ENCODE measurements at regions not wholly inside any gene's neighbourhood (a gene's known extent, or its start where the extent isn't known, plus 50 kb on each side); places are given as distances from the start of the nearest gene placed in this dataset.
"Not testable (repeated sequence)": the region's sequence is repeated elsewhere in the genome, so short reads cannot be mapped to it uniquely, and the experiment has no call there.

DNA sequence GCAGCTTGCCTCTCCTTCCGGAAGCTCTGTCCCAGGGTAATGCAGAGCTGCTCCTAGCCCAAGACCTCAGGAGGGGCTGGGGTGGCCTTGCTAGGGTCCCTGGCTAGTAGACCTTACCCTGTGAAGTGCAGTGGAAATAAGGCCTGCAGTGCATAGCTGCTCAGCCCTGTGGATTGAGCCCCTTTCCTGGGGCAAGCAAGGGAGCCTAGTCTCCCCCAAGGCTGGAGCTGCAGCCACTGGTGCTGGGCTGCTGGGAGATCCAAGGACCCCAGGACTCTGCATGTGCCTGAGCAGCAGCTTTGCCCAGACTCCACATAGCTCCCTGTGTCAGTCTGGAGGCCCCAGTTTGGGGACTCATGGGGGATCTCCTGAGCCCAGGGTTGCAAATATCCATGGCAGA lies 57.9 kb downstream of the FANCF start:
- DNase-seq: no peak

DNA sequence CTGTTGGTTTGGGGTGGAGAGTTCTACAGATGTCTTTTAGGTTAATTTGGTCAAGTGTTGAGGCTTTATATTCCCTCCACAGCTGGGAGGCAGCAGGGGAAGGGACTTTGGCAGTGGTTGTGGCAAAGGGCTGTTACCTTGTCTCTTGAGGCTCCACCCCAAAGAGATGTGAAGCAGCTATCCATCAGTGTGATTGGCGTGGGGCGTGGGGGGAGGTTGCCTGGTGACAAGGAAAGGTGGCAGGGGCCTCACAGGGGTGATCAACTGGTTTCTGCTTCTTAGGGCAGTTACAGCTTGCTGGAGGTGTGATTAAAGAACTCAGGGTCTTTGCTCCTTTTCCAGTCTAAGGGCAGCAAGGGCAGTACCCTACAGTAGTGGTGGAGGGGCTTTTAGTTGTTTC lies 59.3 kb downstream of the FANCF start:
- DNase-seq: no peak

GRCh38 chr11:22561283-22561682 lies 64.3 kb downstream of the FANCF start:
- DNase-seq: no peak

- DNase-seq: no peak
These were observed 66.2 kb downstream of the FANCF start for GRCh38 chr11:22559416-22559815.

DNA sequence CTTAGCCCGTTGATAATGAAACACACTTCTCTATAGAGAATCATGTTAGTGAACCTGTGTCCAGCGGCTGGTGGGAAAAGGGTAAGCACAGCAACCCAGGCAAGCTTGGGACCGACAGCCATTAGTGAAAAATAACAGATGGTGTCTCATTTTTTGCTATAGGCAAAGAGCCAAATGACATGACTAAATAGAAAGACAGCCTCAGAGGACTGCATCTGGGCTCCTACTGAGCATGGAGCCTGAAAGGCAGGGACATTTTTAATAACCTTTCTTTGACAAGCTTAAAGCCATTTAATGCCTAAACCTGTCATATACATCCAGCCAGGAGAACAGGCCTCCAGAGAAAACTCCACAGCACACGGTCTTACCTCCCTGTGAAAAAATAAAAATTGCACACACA lies 67.0 kb downstream of the FANCF start:
- peak; percentile 55 for DNase-seq

DNA sequence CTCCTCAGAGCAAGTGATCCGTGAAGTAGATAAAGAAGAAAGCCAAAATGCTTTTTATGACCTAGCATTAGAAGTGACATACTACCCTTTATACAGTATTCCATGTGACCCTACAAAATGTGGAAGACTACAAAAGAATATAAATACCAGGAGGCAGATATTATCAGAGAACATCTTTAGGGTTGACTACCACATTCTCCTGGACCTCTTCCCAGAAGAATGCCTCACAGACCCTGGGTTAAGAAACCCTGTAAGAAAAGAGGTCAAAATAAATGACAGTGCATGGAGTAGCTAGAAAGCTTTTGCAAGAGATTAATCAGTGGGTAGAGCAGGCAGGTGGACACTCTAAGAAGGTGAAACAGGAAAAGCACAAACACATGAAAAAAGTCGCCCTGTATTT lies 69.2 kb downstream of the FANCF start:
- peak; percentile 26 for DNase-seq

- DNase-seq: peak; percentile 43
These were observed 69.7 kb downstream of the FANCF start for GRCh38 chr11:22555881-22556280.

DNA sequence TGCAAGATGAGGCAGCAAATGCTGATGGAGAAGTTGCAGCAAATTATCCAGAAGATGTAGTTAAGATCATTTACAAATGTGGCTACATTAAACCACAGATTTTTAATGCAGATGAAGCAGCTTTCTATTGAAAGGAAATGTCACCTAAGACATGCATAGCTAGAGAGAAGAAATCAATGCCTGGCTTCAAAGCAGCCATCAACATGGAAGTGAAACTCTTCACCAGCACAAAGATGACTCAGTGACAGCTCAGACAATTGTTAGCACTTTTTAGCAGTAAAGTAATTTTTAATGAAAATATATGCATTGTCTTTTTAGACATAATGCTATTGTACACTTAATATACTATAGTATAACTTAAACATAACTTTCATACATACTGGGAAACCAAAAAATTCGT lies 71.4 kb downstream of the FANCF start:
- DNase-seq: no peak

- no peak for DNase-seq
These were observed 72.7 kb downstream of the FANCF start for GRCh38 chr11:22552885-22553284.

DNA sequence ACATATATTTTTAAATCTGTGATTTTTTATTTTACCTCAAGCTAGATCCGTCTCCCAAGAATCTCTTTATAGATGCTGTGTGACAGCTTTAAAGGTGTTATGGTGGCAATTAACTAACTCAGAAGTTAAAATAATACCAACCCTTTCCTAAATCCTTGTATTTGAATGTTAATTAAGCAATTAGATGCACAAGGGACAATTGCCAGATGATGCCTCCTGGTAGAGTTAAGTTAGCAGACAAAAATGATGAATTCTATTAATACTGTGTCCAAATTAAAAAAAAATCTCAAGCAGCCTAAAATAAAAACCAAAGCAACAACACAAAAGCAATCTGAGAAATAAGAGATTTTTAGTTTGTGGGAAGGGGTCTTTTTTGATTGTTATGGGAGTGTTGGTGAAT lies 78.9 kb downstream of the FANCF start:
- no peak for DNase-seq

GRCh38 chr11:22543261-22543660 lies 82.4 kb downstream of the FANCF start:
- DNase-seq: no peak

DNA sequence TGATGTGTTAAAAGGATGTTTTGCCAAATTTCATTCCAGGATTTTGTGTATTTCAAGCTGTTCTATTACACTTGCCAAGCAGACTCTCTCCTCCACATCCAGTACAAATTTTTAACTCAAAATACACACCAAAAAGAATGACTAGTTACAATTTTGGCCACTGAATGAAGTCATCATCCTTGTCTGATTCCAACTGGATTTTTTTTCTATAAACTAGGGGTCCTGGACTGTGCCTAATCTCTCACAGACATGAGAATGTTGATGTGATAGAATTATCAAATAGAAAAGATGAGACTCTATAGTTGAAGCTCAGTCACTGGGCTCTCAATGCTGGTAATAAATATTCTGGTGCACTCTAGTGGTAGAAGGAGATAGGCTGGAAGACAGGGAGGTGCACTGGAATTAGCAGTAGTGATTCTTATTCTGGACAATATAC lies 85.8 kb downstream of the FANCF start:
- DNase-seq: peak; percentile 64

DNA sequence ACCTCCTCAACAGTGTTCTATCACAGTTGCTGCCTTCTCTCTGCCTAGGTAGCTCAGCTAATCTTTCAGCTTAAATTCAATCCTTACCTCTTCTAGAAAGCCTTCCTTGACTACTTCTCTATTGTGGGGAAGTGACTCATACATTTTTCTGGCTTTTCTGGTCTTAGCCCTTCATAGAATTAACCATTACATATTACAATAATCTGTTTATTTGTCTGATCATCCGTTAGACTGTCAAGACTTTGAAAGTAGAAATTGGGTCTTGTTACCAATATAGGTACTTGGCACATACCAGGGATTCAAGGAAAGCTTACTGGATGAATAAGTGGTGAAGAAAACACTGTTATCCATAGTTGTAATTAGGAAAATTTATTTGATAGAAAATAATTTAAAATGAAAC lies 89.6 kb downstream of the FANCF start:
- peak; percentile 75 for DNase-seq

GRCh38 chr11:22528612-22529429 lies 96.8 kb downstream of the FANCF start:
- not testable (repeated sequence) for DNase-seq

DNA sequence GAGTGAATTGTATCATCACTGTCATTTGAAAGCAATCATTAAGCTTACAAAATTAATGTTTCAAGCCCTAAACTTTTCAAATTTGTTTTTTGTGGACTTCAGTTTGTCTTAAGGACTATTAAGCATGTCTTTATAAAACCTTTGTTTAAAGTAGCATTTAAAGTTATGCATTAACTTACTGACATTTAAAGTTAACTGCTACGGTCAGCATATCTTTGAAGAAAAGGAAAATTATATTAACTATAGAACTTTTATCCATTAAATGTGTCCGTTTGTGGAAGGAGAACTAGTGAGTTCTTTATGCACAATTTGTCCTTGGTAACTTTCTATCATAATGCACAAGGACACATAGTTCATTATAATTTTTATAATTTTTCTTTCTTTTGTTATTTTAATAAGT lies 103.4 kb downstream of the FANCF start:
- DNase-seq: no peak

GRCh38 chr11:22521226-22521625 lies 104.4 kb downstream of the FANCF start:
- DNase-seq: peak; percentile 86

- DNase-seq: peak; percentile 37
These were observed 105.1 kb downstream of the FANCF start for GRCh38 chr11:22520521-22520920.

DNA sequence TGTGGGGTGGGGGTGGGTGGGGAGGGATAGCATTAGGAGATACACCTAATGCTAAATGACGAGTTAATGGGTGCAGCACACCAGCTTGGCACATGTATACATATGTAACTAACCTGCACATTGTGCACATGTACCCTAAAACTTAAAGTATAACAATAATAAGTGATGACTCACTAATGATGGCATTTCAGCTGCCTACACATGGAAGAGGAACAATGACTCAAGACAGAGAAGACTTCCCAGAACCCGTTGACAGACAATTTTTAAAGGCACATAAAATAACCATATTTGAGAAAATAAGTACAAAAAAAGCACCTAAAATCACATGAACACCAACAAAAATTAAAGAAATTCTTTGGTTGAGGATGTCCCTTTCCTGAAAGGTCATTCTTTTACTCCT lies 107.3 kb downstream of the FANCF start:
- not testable (repeated sequence) for DNase-seq

GRCh38 chr11:22516111-22516510 lies 109.5 kb downstream of the FANCF start:
- DNase-seq: no peak

- DNase-seq: peak; percentile 52
These were observed 113.2 kb downstream of the FANCF start for GRCh38 chr11:22512457-22512856.

GRCh38 chr11:22510741-22511140 lies 114.9 kb downstream of the FANCF start:
- peak; percentile 79 for DNase-seq

GRCh38 chr11:22510010-22510409 lies 115.6 kb downstream of the FANCF start:
- DNase-seq: peak; percentile 34

DNA sequence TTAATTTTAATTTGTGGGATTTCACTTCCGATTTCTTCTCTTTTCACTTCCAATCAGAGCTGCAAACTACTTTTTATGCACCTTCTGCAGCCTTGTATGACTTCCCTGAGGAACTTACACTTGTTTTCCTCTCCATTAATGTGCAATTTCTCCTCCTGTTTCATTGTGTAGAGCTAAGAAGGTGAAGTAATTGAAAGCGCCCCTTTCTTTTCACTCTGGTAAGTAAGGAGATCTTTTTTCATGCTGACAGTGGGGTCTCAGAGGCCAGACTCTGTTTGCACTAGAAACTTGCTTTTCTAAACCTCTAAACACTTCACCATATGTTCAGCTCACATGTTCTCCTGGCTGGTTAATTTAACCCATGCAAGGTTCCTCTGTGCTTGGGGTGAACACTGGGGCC lies 117.0 kb downstream of the FANCF start:
- no peak for DNase-seq

- no peak for DNase-seq
These were observed 128.1 kb downstream of the FANCF start for GRCh38 chr11:22497474-22497873.
